ENCODE measurements at regions not wholly inside any gene's neighbourhood (a gene's known extent, or its start where the extent isn't known, plus 50 kb on each side); places are given as distances from the start of the nearest gene placed in this dataset.

- TF ChIP-seq POLR2A (IDR thresholded peaks at IDR 0.05) = no peak
- TF ChIP-seq, protein P1, sequence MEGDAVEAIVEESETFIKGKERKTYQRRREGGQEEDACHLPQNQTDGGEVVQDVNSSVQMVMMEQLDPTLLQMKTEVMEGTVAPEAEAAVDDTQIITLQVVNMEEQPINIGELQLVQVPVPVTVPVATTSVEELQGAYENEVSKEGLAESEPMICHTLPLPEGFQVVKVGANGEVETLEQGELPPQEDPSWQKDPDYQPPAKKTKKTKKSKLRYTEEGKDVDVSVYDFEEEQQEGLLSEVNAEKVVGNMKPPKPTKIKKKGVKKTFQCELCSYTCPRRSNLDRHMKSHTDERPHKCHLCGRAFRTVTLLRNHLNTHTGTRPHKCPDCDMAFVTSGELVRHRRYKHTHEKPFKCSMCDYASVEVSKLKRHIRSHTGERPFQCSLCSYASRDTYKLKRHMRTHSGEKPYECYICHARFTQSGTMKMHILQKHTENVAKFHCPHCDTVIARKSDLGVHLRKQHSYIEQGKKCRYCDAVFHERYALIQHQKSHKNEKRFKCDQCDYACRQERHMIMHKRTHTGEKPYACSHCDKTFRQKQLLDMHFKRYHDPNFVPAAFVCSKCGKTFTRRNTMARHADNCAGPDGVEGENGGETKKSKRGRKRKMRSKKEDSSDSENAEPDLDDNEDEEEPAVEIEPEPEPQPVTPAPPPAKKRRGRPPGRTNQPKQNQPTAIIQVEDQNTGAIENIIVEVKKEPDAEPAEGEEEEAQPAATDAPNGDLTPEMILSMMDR (IDR thresholded peaks at IDR 0.05) = no peak
These were observed 320.2 kb downstream of the TMEM161B start for GRCh38 chr5:87948486-87948885.
